Prostate gland (tissue), 2 donors: ENCODE measurements at regions not wholly inside any gene's neighbourhood (a gene's known extent, or its start where the extent isn't known, plus 50 kb on each side); places are given as distances from the start of the nearest gene placed in this dataset.

Experiments
- DNase-seq: peaks from one replicate; pipeline ENCODE4 v3.0.0-alpha.2; 2019; ENCODE audit warnings: low spot score
- H3K27ac ChIP-seq, 2 donors: fragments of 200-600 bp; sonication (generic); 2 replicates each; pipeline ENCODE4 v1.5.1; 2017 to 2019
- H3K27me3 ChIP-seq: fragments of 200-600 bp; sonication (generic); replicated peaks from 2 replicates; pipeline ENCODE4 v1.5.1; 2019; ENCODE audit not compliant: insufficient read depth
- H3K36me3 ChIP-seq, 2 donors: fragments of 200-600 bp; sonication (generic); 1 replicate in 1 of 2; 2 replicates in 1 of 2; pipeline versions ENCODE4 v1.5.1 to v1.8.1; 2017 to 2019
- H3K4me1 ChIP-seq: fragments of 200-600 bp; sonication (generic); replicated peaks from 2 replicates; pipeline ENCODE4 v1.5.1; 2019
- H3K4me3 ChIP-seq, 2 donors: fragments of 200-600 bp; sonication (generic); 2 replicates each; pipeline ENCODE4 v1.5.1; 2017 to 2019
- H3K9me3 ChIP-seq: fragments of 200-600 bp; sonication (generic); 2 replicates; pipeline ENCODE4 v1.5.1; 2017
- CTCF ChIP-seq, 4 experiments: fragments of 200-600 bp in 2 of 4; fragments of 450-650 bp in 2 of 4; sonication (generic) in 2 of 4; IDR thresholded peaks; 1 replicate in 3 of 4; 2 replicates in 1 of 4; pipeline ENCODE4 v1.5.1; 2016 to 2019; ENCODE audit warnings: antibody characterized with exemption in 4 of 4, mild to moderate bottlenecking in 2 of 4, moderate library complexity in 2 of 4
- POLR2A ChIP-seq: fragments of 450-650 bp; IDR thresholded peaks from one replicate; pipeline ENCODE4 v1.6.1; 2016; ENCODE audit warnings: antibody characterized with exemption, mild to moderate bottlenecking
- POLR2AphosphoS5 ChIP-seq: sonication (generic); formaldehyde crosslinking; IDR thresholded peaks from one replicate; pipeline ENCODE4 v1.6.1; 2017; ENCODE audit warnings: antibody characterized with exemption
- WGBS: methylation state at CpG from one replicate; pipeline ENCODE4 v1.1.5; 2018; 5-methylcytosine and 5-hydroxymethylcytosine counted together
- intact Hi-C: fragments of 100-400 bp; cut with DNase I; formaldehyde crosslinking; loops from one replicate; pipeline ENCODE4 v1.14.2; 2022

GRCh38 chr1:220455559-220455958, 72.4 kb upstream of the MARK1 start:
- H3K36me3 ChIP-seq, result no peaks in the 10 kb centered on the region
- TF ChIP-seq POLR2AphosphoS5 (no peak), POLR2A (no peak), CTCF (IDR thresholded peaks at IDR 0.05) (no peak)
- DNase-seq, result no peak
- intact Hi-C loops, result no loop called here
- no peak overlapping the region for H3K27ac ChIP-seq
- no peaks in the 10 kb centered on the region for H3K4me1 ChIP-seq
- no peaks in the 10 kb centered on the region for H3K9me3 ChIP-seq
- no peaks in the 10 kb centered on the region for H3K27me3 ChIP-seq
- WGBS, result 80% methylated on average over 7 of the region's 7 CpGs
- H3K4me3 ChIP-seq, result no peak overlapping the region

- TF ChIP-seq CTCF (IDR thresholded peaks at IDR 0.05) (no peak), POLR2AphosphoS5 (no peak), POLR2A (no peak)
- H3K36me3 ChIP-seq, result no peaks in the 10 kb centered on the region
- H3K27ac ChIP-seq, result no peak overlapping the region
- H3K9me3 ChIP-seq, result no peaks in the 10 kb centered on the region
- no peaks in the 10 kb centered on the region for H3K27me3 ChIP-seq
- no peak overlapping the region for H3K4me3 ChIP-seq
- intact Hi-C loops, result no loop called here
- WGBS, result 93% methylated on average over 3 of the region's 3 CpGs
- no peaks in the 10 kb centered on the region for H3K4me1 ChIP-seq
- no peak for DNase-seq
These were observed 73.7 kb upstream of the MARK1 start for GRCh38 chr1:220454155-220454777.

- H3K36me3 ChIP-seq, result no peaks in the 10 kb centered on the region
- no peak overlapping the region for H3K4me3 ChIP-seq
- no peak for DNase-seq
- H3K9me3 ChIP-seq, result no peaks in the 10 kb centered on the region
- no peak overlapping the region for H3K27ac ChIP-seq
- WGBS, result 78% methylated on average over 2 of the region's 2 CpGs
- no peaks in the 10 kb centered on the region for H3K4me1 ChIP-seq
- intact Hi-C loops, result no loop called here
- peaks cover 2% of the 10 kb centered on the region for H3K27me3 ChIP-seq
- TF ChIP-seq POLR2A (no peak), CTCF (IDR thresholded peaks at IDR 0.05) (no peak), POLR2AphosphoS5 (no peak)
These were observed 74.6 kb upstream of the MARK1 start for GRCh38 chr1:220453371-220453770.

- Histone ChIP-seq H3K36me3 (no peaks in the 10 kb centered on the region), H3K9me3 (no peaks in the 10 kb centered on the region), H3K27ac (no peak overlapping the region), H3K4me3 (no peak overlapping the region), H3K4me1 (no peaks in the 10 kb centered on the region), H3K27me3 (peaks cover 2% of the 10 kb centered on the region)
- intact Hi-C loops, result no loop called here
- TF ChIP-seq POLR2A (no peak), CTCF (IDR thresholded peaks at IDR 0.05) (no peak), POLR2AphosphoS5 (no peak)
- WGBS, result 47% methylated on average over 4 of the region's 4 CpGs
- no peak for DNase-seq
These were observed 76.4 kb upstream of the MARK1 start for GRCh38 chr1:220451532-220451931.

GRCh38 chr1:220450927-220451326, 77.0 kb upstream of the MARK1 start:
- intact Hi-C loops, result no loop called here
- DNase-seq, result no peak
- H3K9me3 ChIP-seq, result no peaks in the 10 kb centered on the region
- no peaks in the 10 kb centered on the region for H3K4me1 ChIP-seq
- no peak overlapping the region for H3K4me3 ChIP-seq
- 58% methylated on average over 2 of the region's 2 CpGs for WGBS
- no peak for TF ChIP-seq POLR2AphosphoS5
- TF ChIP-seq POLR2A, result no peak
- no peak for TF ChIP-seq CTCF (IDR thresholded peaks at IDR 0.05)
- H3K27me3 ChIP-seq, result peaks cover 2% of the 10 kb centered on the region
- H3K36me3 ChIP-seq, result no peaks in the 10 kb centered on the region
- no peak overlapping the region for H3K27ac ChIP-seq
